Myocyte (in vitro differentiated cells): ENCODE measurements at regions not wholly inside any gene's neighbourhood (a gene's known extent, or its start where the extent isn't known, plus 50 kb on each side); places are given as distances from the start of the nearest gene placed in this dataset.
"Not testable (repeated sequence)": the region's sequence is repeated elsewhere in the genome, so short reads cannot be mapped to it uniquely, and the experiment has no call there.

ENCODE experiments used
- DNase-seq: peaks from one replicate; pipeline ENCODE4 v3.0.0-alpha.2; 2012; ENCODE audit warnings: low read depth

DNA sequence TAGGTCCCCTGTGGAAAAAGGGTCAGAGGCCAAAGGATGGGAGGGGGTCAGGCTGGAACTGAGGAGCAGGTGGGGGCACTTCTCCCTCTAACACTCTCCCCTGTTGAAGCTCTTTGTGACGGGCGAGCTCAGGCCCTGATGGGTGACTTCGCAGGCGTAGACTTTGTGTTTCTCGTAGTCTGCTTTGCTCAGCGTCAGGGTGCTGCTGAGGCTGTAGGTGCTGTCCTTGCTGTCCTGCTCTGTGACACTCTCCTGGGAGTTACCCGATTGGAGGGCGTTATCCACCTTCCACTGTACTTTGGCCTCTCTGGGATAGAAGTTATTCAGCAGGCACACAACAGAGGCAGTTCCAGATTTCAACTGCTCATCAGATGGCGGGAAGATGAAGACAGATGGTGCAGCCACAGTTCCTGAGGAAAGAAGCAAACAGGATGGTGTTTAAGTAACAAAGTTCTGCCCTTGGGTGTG lies 165.8 kb downstream of the RPIA start:
- no peak for DNase-seq

DNA sequence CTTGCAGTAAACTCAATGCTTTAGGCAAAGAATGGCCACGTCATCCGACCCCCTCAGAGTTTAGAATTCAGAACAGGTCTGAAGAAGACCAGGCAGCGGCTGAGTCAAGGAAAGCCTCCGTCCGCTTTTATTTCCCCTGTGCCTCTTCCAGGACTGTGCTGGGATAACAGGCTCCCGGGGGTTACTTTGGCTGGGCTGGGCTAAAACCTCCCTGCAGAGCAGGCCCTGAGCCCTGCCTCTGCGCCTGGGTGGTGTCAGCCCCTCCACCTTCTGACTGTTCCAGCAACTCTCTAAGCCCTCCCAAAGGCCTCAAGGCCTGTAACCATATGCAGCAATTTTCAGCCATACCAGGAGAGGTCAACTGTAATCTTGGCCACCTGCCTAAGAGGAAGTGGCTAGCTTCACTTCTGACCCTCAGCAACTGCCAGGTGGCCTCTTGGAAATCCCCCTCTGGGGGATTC lies 166.5 kb downstream of the RPIA start:
- DNase-seq: peak; percentile 29

DNA sequence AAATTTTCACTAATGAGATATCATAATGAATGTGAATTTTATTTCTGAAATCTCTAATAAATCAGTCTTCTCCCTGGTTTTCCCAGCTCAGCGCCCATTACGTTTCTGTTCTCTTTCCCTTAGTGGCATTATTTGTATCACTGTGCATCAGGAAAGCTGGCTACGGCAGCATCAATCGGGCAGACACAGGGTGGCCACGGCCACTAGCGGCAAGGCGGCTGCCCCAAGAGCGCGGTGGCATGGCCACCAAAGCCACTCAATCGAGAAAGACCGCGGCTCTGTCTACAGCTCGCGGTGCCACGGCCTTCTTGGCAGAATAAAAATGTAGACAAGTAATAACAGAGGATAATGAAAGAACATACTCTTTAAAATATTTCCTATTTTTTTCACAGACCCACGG lies 168.0 kb downstream of the RPIA start:
- no peak for DNase-seq

DNA sequence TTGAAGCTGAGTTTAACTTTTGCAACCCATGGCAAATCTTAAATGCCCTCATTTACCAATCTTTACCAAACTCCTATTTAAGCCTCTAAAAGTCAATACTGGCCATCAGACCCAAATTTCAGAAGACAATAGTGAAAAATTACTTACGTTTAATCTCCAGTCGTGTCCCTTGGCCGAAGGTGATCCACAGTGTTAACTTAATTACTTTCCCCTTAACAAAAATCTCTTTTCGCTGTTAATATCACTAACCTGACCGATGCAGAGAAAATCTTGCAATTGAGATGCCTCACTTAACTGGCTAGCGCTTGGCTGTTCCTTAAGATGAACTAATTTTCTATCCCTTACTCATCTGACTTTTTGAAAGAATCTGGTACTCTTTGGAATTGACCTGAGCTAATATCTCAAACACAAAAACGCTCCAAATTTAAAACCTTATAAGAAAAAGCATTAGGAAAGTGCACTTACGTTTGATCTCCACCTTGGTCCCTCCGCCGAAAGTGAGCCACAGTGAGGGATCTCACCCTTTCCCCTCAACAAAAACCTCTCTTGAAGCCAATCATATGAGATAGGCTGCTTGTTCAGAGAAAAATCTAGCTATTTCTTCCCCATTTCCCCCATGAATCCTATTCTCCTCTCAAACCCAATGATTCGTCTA lies 169.1 kb downstream of the RPIA start:
- DNase-seq: no peak

DNA sequence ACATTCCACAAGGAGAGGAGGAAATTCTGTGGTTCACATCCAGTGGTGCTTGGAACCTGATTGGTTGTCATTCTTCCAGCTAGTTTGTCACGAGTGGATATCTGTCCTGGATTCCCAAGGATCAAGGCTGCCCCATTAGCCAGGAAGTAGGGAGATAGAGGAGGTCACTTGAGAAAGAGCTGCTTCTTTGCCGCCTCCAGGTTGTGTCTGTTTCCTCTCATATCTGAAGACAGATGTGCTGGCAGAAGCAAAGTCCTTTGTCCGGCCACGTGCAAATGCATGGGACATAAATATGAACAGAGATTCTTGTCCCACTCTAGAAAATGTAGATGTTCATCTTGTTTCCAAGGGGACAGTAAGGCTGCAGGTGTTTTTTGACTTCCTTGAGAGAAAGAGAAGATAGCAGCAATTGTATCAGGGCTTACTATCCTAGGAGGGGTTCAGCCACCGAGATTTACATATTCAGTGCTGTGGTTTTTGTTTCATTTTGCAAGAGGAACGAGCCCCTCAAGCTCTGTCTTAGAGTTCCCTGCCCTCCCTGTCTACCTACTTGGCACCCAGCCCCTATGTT lies 174.4 kb downstream of the RPIA start:
- DNase-seq: no peak

DNA sequence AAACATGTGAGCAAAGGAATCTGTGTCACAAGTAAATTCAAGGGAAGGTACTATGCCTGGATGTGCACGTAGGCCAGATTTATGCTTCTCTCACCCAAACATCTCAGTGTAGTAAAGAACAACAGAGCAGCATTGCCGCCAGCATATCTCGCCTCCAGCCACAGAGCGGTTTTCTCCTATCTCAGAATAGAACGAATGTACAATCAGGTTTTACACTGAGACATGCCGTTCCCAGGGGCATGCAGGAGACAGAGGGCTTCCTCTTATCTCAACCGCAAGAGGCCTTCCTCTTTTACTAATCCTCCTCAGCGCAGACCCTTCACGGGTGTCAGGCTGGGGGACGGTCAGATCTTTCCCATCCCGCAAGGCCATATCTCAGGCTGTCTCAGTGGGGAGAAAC lies 175.3 kb downstream of the RPIA start:
- no peak for DNase-seq

DNA sequence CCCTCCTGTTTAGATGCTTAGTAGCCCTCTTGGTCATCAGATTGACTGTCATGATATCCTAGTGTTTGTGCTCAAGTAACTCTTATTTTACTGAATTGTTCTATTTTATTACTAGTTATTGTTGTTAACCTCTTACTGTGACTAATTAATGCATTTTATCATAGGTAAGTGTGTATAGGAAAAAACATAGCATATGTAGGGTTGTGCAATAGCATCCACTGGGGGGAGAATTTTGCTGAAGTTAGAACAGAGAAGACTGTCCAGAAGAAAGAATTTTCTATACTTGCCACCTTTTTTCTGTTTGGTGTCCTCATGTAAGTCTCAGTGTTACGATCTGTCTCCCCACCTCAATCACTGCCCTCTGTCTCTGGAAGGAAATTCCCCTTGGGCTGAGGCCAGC lies 177.4 kb downstream of the RPIA start:
- DNase-seq: no peak

DNA sequence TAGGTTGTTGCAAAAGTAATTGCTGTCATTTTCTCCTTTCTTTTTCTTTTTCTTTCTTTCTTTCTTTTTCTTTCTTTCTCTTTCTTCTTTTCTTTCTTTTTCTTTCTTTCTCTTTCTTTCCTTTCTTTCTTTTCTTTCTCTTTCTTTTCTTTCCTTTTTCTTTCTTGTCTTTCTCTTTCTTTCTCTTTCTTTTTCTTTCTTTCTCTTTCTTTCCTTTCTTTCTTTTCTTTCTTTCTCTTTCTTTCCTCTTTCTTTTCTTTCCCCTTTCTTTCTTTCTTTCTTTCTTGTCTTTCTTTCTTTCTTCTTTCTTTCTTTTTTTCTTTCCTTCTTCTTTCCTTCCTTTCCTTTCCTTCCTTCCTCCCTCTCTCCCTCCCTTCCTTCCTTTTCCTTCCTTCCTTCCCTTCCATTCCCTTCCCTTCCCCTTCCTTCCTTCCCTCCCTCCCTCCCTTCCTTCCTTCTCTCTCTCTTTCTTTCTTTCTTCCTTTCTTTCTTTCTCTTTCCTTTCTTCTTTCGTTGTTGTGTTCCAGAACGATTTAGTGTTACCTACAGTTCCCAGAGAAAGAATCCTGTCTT lies 178.9 kb downstream of the RPIA start:
- DNase-seq: no peak

DNA sequence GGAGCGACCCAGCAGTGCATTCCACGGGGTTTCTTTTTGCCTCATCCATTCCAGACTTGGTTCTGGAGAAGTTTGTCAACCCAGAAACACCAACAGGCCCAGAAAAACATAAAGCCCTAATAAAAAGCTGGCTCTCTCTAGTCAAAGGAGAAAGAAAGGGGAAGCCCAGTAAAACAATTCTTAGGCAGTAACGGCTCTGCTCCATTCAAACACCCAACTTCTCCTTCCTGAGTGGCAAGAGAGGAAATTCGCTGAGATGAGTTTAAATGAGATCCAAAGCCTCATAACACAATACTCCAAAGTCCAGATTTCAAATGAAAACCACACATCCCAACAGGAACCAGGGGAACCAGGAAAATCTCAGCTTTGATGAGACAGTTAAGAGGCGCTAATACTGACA lies 179.9 kb downstream of the RPIA start:
- no peak for DNase-seq

DNA sequence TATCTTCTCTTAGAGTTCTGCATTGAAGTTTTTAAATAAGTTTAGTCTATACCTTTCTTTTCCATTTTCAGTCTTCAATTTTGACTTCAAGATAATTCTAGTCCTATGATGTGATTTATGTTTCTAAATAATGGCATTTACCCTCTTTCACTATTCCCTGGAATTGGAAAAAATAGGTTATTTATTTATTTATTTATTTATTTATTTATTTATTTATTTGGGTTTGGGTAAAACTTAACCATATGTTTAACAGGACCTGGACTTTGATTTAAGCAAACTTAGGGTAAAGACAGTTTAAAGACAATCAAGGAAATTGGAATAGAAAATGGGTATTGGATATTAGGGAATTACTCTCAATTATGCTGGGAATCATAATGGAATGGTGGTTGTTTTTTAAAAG lies 182.1 kb downstream of the RPIA start:
- DNase-seq: no peak

DNA sequence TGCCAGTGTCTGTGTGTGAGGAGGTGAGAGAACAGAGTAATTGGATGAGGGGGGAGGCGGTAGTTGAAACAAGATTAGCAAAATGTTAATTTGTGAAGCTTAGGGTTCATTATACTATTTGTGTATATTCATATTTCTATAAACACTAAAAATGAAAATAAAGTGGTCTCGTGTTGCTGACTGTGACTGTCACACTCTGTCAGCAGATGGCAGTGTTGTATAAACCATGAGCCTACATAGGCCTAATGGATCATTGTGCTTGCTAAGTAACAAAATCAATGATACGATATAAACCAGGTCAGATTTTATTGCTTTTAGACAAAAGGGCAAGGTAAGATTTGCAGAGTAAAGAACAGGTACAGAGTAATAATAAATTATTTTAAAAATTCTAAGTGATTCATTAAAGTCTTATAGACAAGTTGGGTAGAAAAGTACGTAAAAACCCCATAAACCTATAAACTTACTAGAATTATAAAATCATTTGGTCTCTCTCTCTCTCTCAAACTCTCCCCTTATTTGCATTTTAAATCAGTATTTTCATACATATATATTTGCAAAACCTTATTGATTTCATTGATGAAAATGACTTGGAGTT lies 182.7 kb downstream of the RPIA start:
- peak; percentile 69 for DNase-seq

DNA sequence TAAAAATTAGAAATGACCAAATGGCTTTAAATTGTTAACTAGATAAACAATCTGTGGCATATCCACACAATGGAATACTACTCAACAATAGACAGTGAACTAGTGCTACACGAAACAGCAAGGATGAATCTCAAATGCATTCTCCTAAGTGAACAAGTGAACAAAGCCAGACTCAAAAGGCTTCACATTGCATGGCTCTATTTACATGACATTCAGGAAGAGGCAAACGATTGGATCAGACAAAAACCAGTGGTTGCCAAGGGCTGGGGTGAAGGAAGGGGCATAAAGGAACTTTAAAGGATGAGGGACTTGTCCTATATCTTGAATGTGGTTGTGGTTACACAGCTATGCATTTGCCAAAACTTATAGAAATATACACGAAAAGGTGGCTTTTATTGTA lies 184.3 kb downstream of the RPIA start:
- DNase-seq: no peak

DNA sequence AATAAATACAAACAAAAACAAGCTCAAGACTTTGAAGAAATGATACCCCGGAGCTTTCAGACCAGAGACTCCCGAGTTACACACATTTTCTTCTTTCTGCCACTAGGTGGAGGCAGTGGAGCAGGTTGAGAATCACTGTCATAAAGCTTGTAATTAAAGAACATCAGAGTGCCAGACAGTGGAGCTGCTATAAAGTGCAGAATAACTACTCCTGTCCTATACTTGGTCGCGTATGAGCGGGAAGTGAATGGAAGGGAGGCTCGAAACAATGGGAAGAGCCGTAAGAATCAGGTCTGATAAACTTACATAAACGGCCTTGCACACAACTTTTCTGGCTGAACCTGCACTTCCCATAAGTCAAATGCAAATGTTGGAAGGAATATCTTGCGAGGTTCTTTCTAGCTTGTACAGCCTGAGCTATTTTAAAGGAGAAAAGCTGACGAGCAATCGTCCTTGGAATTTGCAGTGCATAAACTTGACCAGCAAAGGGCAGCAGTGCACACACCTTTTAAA lies 189.0 kb downstream of the RPIA start:
- peak; percentile 72 for DNase-seq

DNA sequence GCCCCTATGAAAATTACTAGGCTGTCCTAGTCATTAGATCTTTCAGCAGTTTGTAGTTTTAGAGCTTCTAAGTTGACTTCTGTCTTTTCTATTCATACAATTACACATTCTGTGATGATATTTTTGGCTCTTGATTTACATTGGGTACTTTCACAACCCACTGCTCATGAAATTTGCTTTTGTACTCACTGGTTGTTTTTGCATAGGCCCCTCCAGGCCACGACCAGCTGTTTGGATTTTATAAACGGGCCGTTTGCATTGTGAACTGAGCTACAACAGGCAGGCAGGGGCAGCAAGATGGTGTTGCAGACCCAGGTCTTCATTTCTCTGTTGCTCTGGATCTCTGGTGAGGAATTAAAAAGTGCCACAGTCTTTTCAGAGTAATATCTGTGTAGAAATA lies 193.8 kb downstream of the RPIA start:
- no peak for DNase-seq

DNA sequence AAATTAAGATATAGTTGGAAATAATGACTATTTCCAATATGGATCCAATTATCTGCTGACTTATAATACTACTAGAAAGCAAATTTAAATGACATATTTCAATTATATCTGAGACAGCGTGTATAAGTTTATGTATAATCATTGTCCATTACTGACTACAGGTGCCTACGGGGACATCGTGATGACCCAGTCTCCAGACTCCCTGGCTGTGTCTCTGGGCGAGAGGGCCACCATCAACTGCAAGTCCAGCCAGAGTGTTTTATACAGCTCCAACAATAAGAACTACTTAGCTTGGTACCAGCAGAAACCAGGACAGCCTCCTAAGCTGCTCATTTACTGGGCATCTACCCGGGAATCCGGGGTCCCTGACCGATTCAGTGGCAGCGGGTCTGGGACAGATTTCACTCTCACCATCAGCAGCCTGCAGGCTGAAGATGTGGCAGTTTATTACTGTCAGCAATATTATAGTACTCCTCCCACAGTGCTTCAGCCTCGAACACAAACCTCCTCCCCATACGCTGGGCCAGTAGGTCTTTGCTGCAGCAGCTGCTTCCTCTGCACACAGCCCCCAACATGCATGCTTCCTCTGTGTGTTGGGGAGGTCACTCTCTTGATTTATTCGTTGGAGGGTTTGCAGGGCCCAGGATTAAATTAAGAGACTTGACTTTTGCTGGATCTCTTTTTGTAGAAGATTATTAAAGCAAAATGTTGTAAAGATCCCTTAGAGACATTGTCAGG lies 194.4 kb downstream of the RPIA start:
- DNase-seq: no peak

DNA sequence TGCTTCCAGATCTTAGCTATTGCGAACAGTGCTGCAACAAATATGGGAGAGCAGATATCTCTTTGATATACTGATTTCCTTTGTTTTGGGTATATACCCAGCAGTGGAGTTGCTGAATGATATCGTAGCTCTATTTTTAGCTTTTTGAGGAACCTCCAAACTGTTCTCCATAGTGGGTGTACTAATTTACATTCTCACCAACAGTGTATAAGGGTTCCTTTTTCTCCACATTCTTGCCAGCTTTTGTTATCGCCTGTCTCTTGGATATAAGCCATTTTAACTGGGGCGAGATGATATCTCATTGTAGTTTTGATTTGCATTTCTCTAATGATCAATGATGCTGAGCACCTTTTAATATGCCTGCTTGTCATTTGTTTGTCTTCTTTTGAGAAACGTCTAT lies 196.0 kb downstream of the RPIA start:
- DNase-seq: not testable (repeated sequence)

DNA sequence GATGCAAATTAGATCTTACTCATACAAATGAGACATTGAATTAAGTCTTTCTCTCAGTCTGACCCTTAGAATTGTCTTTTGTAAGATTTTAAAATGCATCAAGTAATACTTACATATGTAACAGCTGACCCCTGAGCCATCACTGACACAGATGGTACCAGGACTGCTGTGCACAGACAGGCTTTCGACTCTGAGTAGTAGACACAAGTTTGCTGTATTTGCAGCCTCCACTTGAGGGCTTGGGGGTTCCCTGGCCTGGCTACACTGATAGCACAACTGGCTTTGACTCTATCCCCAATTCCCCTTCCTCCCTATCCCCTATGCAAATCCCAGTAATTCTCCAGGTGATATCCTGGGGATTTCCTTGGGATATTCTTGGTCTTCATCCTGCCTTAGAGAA lies 200.7 kb downstream of the RPIA start:
- no peak for DNase-seq

DNA sequence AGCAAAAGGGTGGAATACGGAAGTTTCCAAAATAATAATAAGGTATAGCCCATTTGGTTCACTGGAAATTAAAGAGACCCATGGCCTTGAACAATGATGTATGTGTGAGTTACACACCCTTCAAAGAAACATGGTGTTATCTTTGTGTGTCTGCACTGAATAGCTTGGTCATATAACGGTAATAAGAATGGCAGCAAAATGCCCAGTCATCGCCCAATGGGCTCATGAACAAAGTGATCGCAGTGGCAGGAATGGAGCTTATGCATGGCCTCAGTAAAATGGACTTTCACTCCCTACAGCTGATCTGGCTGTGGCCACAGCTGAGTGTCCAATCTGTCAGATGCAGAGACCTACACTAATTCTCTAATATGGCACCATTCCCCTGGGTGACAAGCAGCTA lies 201.3 kb downstream of the RPIA start:
- no peak for DNase-seq

DNA sequence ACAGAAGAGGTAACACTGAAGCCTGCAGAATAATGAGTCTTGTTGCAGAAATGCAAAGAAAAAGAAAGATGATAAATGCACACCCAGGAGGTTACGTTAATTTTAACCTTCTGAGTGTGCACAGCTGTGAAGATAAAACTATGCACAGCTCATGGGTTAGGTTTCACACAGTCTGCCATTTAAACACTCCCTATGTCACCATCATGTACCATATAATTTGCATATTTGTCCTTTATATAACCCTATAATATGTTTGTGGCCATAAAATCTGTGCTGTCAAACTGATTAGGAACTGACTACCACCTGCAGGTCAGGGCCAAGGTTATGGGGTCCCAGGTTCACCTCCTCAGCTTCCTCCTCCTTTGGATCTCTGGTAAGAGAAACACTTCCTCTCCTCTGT lies 205.5 kb downstream of the RPIA start:
- DNase-seq: no peak

DNA sequence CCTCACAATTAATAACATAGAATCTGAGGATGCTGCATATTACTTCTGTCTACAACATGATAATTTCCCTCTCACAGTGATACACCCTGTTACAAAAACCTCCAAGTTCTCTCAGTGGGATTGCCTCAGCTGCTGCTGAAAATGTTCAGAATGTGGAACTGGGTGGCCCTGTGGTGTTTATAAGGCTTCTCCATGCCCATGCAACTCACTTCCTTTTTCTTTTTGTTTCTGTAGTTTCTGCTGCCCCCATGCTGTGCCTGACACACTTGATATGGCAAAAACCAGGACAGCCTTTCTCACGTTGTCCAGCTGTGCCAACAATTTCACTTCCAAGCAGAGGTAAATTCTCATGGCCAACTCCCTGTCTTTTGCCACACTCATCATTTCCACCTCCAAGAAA lies 206.2 kb downstream of the RPIA start:
- DNase-seq: no peak

DNA sequence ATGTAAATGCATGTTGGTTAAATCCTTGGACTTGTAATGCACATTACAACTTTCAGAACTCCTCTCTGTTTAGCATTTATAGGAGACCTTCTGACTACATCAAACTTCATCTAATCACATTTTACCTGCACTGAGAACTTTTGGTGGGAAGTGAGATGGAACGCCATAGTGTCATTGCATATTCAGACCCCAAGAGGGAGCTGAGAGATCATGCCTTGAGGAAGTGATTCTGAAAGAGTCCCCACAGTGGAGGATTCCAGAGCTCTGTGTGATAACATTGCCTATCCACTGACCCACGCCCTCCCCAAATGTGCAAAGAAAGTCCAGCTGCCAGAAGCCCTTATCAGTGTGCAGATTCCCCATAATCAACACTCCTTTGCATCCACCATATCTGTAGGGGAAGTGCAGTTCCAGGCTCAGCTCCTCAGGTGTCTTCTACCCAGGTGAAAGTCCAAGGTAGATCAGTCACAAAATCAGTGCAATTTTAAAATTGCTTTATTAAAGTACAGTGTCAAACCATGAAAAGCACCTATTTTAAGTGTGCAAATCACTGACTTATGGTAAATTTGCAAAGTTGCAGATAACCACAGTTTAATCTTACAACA lies 212.4 kb downstream of the RPIA start:
- DNase-seq: peak; percentile 32
